ENCODE measurements at regions not wholly inside any gene's neighbourhood (a gene's known extent, or its start where the extent isn't known, plus 50 kb on each side); places are given as distances from the start of the nearest gene placed in this dataset.

GRCh38 chr13:40338217-40338616 lies 328.2 kb downstream of the FOXO1 start:
- DNase-seq (ENCODE audit: low spot score) (no peak), ATAC-seq (no peak)
- Histone ChIP-seq H3K27me3 (ENCODE audit: insufficient read depth) (no peaks in the 10 kb centered on the region), H3K79me2 (replicated peaks; ENCODE audit: insufficient read depth) (no peaks in the 10 kb centered on the region), H3K36me3 (ENCODE audit: insufficient read depth) (no peaks in the 10 kb centered on the region), H3K27ac (ENCODE audit: low read depth) (no peak overlapping the region), H3F3A (replicated peaks; ENCODE audit: low read depth) (no peaks in the 10 kb centered on the region), H2AFZ (no peak overlapping the region), H4K20me1 (replicated peaks; ENCODE audit: insufficient read depth) (no peaks in the 10 kb centered on the region), H3K9me2 (ENCODE audit: insufficient read depth) (peaks cover 19% of the 10 kb centered on the region), H3K4me3 (no peak overlapping the region), H3K4me2 (no peak overlapping the region), H3K4me1 (ENCODE audit: insufficient read depth) (peaks cover 16% of the 10 kb centered on the region)
- TF ChIP-seq EZH2 (IDR thresholded peaks at IDR 0.05; ENCODE audit: low read depth, unreplicated experiment): no peak
- TF ChIP-seq POLR2AphosphoS5 (IDR thresholded peaks at IDR 0.05; ENCODE audit: low read depth): no peak
- no peak for TF ChIP-seq ZNF114 (CRISPR knock-in tag; IDR thresholded peaks at IDR 0.05)
- TF ChIP-seq CREB1 (CRISPR knock-in tag; IDR thresholded peaks at IDR 0.05; ENCODE audit: low read depth): no peak
- TF ChIP-seq ETS1 (IDR thresholded peaks at IDR 0.05): no peak
- TF ChIP-seq ZNF331 (CRISPR knock-in tag; IDR thresholded peaks at IDR 0.05; ENCODE audit: low read depth): no peak
- no peak for TF ChIP-seq REST (IDR thresholded peaks at IDR 0.05; ENCODE audit: unreplicated experiment)
- no peak for TF ChIP-seq STAT1 (IDR thresholded peaks at IDR 0.05; ENCODE audit: unreplicated experiment)
- TF ChIP-seq EZH2phosphoT487 (IDR thresholded peaks at IDR 0.05; ENCODE audit: unreplicated experiment): no peak
- no peak for TF ChIP-seq JUNB (IDR thresholded peaks at IDR 0.05; ENCODE audit: unreplicated experiment)
- no peak for TF ChIP-seq NANOG (IDR thresholded peaks at IDR 0.05; ENCODE audit: borderline replicate concordance)
- no peak for TF ChIP-seq CTCF (conservative IDR thresholded peaks at IDR 0.05; ENCODE audit: low read depth in 2 of 2)
- TF ChIP-seq ZNF462 (CRISPR knock-in tag; IDR thresholded peaks at IDR 0.05): no peak
- H3K36me3 Mint-ChIP-seq (ENCODE audit: low read depth): peaks cover 4% of the 10 kb centered on the region; the same call in 2 of the 3 replicates
- peaks cover 2% of the 10 kb centered on the region for H3K27me3 Mint-ChIP-seq (ENCODE audit: insufficient read depth, low read depth, poor library complexity)
- H3K9me3 Mint-ChIP-seq: peaks cover 3% of the 10 kb centered on the region; the same call in 2 of the 3 replicates
- H3K27ac Mint-ChIP-seq: no peak overlapping the region
- no peak overlapping the region for H3K4me3 Mint-ChIP-seq
- H3K4me1 Mint-ChIP-seq: peaks cover 41% of the 10 kb centered on the region

Data from GM23338 (cell line).